ENCODE measurements at regions not wholly inside any gene's neighbourhood (a gene's known extent, or its start where the extent isn't known, plus 50 kb on each side); places are given as distances from the start of the nearest gene placed in this dataset.

- POLR2A ChIA-PET, result no interaction called here
- no peaks in the 10 kb centered on the region for H3K36me3 Mint-ChIP-seq (ENCODE audit: low read depth)
Measured at GRCh38 chr6:56775498-56776166, 132.9 kb upstream of the DST start.

GRCh38 chr6:56772737-56773184 lies 130.1 kb upstream of the DST start:
- Mint-ChIP-seq H3K27ac (no peak overlapping the region), H3K4me3 (no peak overlapping the region), H3K27me3 (no peaks in the 10 kb centered on the region), H3K9me3 (no peaks in the 10 kb centered on the region), H3K36me3 (ENCODE audit: low read depth) (no peaks in the 10 kb centered on the region), H3K4me1 (ENCODE audit: low read depth) (no peaks in the 10 kb centered on the region)
- intact Hi-C loops (cut with DNase I, micrococcal nuclease), result no loop called here
- Histone ChIP-seq H3K27me3 (ENCODE audit: control insufficient read depth in 1 of 2, insufficient read depth in 2 of 2, low read length in 2 of 2) (no peaks in the 10 kb centered on the region), H3K27ac (ENCODE audit: low read depth in 1 of 2, low read length in 2 of 2) (no peak overlapping the region), H3K36me3 (ENCODE audit: insufficient read depth, low read length) (no peaks in the 10 kb centered on the region), H3K4me3 (ENCODE audit: low read length) (no peak overlapping the region), H3K9me3 (ENCODE audit: control insufficient read depth in 1 of 2, insufficient read depth in 1 of 2, low read length in 2 of 2) (no peaks in the 10 kb centered on the region), H3K4me1 (ENCODE audit: insufficient read depth, low read length) (no peaks in the 10 kb centered on the region)
- no peak for TF ChIP-seq CTCF (IDR thresholded peaks at IDR 0.05)
- ATAC-seq (ENCODE audit: poor library complexity) (no peak), DNase-seq (no peak)
- ChIA-PET CTCF (no interaction called here), POLR2A (no interaction called here)

More at GRCh38 chr6:56775498-56776166, 132.9 kb upstream of the DST start:
- Mint-ChIP-seq H3K4me3 (no peak overlapping the region), H3K27me3 (no peaks in the 10 kb centered on the region), H3K4me1 (ENCODE audit: low read depth) (no peaks in the 10 kb centered on the region), H3K9me3 (no peaks in the 10 kb centered on the region), H3K27ac (no peak overlapping the region)
- ATAC-seq (ENCODE audit: poor library complexity) (no peak), DNase-seq (no peak)
- no peak overlapping the region for H3K27ac ChIP-seq (ENCODE audit: low read depth in 1 of 2, low read length in 2 of 2)
- intact Hi-C loops (cut with DNase I, micrococcal nuclease), result no loop called here
- H3K36me3 ChIP-seq (ENCODE audit: insufficient read depth, low read length), result no peaks in the 10 kb centered on the region
- CTCF ChIA-PET, result no interaction called here
- no peaks in the 10 kb centered on the region for H3K9me3 ChIP-seq (ENCODE audit: control insufficient read depth in 1 of 2, insufficient read depth in 1 of 2, low read length in 2 of 2)
- H3K27me3 ChIP-seq (ENCODE audit: control insufficient read depth in 1 of 2, insufficient read depth in 2 of 2, low read length in 2 of 2), result no peaks in the 10 kb centered on the region
- TF ChIP-seq CTCF (IDR thresholded peaks at IDR 0.05), result no peak
- H3K4me1 ChIP-seq (ENCODE audit: insufficient read depth, low read length), result no peaks in the 10 kb centered on the region
- H3K4me3 ChIP-seq (ENCODE audit: low read length), result no peak overlapping the region

GRCh38 chr6:56771929-56772607 lies 129.4 kb upstream of the DST start:
- Mint-ChIP-seq H3K9me3 (no peaks in the 10 kb centered on the region), H3K27me3 (no peaks in the 10 kb centered on the region), H3K27ac (no peak overlapping the region), H3K4me1 (ENCODE audit: low read depth) (no peaks in the 10 kb centered on the region), H3K36me3 (ENCODE audit: low read depth) (no peaks in the 10 kb centered on the region), H3K4me3 (no peak overlapping the region)
- POLR2A ChIA-PET, result no interaction called here
- CTCF ChIA-PET, result no interaction called here
- Histone ChIP-seq H3K4me3 (ENCODE audit: low read length) (no peak overlapping the region), H3K9me3 (ENCODE audit: control insufficient read depth in 1 of 2, insufficient read depth in 1 of 2, low read length in 2 of 2) (no peaks in the 10 kb centered on the region), H3K27me3 (ENCODE audit: control insufficient read depth in 1 of 2, insufficient read depth in 2 of 2, low read length in 2 of 2) (no peaks in the 10 kb centered on the region), H3K27ac (ENCODE audit: low read depth in 1 of 2, low read length in 2 of 2) (no peak overlapping the region), H3K36me3 (ENCODE audit: insufficient read depth, low read length) (no peaks in the 10 kb centered on the region), H3K4me1 (ENCODE audit: insufficient read depth, low read length) (no peaks in the 10 kb centered on the region)
- DNase-seq (no peak), ATAC-seq (ENCODE audit: poor library complexity) (no peak)
- no peak for TF ChIP-seq CTCF (IDR thresholded peaks at IDR 0.05)
- intact Hi-C loops (cut with DNase I, micrococcal nuclease), result no loop called here
